ENCODE measurements at regions not wholly inside any gene's neighbourhood (a gene's known extent, or its start where the extent isn't known, plus 50 kb on each side); places are given as distances from the start of the nearest gene placed in this dataset.

DNA sequence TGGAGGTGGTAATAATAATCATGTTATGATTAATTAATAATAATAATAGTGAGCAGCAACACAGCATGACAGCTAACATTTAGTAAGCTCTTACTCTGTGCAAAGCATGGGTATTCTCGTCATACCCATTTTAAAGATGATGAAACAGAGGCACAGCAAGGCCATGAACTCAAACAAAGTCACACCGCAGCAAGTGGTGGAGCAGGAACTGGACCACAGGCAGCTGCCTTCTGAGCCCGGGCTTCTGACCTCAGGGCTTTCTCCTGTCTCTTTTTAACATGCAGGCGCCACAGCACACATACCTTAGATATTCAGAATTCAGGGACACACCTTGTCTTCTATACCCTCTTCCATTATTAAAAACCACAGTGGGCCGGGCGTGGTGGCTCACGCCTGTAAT lies 50.7 kb upstream of the SPATA12 start:
- DNase-seq (ENCODE audit: low spot score), result no peak

DNA sequence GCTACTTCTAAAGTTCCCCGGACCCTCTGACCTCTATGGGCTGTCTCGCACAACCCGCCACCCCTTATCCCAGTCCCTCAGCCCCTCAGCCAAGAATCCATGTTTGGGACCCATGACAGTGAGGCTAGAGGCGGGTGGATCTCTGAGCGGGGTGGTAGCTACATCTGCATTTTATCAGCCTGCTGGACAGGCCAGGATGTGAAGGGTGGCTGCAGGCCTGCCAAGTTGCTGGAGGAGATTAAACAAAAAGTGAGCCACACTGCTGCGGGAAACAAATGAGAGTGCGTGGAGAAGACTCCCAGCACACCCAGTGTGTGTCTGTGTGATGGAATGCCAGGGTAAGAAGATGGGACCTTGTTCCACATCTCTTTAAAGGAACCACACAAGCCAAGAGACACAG lies 51.1 kb upstream of the SPATA12 start:
- DNase-seq (ENCODE audit: low spot score), result no peak

DNA sequence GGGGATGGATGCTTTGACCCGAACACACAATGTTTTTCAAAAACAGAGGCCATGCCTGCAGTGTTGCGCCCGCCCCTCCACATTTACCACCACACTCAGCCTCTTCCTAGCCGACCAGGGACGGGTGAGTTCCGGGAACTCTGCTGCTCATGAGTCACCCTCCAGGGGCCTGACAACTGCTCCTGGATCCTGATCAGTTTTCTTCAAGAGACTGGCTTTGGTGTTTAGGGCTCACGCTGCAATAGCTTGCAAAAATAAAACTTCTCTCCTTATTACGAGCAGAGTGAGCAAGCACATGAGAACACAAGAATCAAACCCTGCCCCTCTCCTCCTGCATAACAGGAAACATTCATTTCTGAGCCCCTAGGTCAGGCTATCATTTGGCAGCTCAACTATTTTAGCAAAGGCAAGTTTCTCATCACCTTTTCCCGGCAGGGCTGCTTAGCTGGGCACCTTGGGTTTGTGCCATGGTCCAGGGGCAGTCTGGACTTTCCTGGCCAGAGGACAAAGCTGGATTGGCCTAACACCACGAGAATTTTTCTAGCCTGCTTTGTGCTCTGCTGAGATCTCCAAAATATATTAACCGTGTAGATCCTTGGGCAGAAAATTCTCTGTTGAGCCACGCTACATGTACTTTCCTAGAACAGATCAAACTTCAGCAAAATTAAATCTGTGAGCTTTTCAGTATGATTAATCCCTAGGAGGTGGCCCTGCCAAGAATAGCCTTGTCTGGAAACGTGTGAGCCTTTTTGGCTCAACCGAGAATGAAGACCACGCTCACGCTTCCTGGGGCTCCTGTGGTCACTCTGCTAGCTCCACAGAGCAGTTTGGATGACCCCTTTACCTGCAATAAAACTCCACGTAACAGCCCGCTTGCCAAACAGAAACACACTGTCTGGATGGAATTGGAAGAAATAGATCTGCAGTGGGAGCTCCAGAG lies 52.7 kb upstream of the SPATA12 start:
- DNase-seq (ENCODE audit: low spot score), result peak; percentile 80

DNA sequence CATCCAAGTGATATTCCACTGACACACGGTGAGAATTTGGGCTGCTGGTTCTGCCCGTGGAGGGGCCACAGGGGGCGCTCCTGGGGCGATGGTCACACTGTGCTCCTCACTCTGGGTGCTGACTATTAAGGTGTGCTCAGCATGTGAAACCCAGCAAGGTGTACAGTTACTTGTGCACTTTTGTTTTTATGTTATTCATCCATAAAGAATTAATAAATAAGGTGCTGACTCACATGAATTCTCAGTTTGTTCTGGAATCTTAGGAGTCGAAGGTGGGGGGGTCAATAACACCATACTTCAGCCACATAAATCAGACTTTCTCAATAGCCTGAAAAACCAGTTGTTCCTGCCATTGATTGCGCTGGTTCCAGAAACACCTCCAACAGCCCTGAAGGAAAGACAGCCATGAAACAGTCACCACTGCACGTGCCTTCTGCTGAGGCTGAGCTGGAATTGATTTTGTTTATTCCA lies 53.5 kb upstream of the SPATA12 start:
- no peak for DNase-seq (ENCODE audit: low spot score)

DNA sequence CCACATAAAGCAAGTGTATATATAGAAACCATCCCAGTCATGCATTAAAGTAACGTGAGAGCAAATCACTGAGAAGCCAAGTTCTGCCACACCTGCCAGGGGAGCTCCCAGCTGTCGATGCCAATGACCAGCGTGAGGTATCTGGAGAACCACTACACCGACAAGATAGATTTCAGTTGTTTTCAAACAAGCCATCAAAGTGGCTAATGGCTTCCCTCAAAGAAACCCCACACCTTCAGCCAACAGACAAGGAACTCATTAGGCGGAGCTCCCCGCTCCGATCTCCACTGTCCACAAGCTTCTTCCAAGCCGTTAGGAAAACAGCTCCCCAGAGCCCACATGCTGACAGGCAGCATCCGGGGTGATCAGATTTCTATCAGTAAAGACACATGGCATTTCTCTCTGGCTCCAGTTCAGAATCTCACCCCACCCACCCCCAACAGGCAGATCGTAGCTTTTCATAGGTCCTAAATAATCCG lies 54.2 kb upstream of the SPATA12 start:
- no peak for DNase-seq (ENCODE audit: low spot score)

DNA sequence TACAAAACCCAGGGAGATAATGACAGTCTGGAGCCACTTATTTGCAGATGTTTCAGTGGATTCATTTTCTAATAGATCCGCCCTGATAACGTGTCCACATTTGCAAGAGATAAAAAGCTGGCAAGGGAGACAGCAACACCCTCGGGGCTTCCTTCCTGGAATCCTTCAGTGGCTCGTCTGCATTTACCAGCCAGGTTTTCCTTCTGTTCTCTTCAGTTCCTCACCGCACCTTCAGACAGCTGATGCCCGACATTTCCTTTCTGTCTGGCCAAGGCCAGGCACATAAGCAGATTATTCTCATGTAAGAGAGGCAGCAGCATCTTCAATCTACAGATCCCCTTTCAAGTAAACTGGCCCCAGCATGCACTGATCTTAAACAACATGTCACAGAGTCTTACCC lies 56.2 kb upstream of the SPATA12 start:
- no peak for DNase-seq (ENCODE audit: low spot score)

DNA sequence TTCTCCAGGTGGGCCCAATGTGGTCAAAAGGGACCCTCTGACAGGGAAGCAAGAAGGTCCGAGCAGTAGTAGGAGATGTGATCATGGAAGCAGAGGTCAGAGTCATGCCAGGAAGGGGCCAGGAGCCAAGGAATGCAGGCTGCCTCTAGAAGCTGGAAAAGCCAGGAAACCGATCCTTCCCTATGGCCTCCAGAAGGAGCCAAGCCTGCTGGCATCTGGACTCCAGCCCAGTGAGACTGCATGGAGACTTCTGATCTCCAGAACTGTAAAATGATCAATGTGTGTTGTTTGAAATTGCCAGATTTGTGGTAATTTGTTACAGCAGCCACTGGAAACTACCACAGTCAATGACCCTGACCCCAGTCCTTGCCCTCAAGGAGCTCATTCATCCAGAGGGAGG lies 56.8 kb upstream of the SPATA12 start:
- DNase-seq (ENCODE audit: low spot score), result no peak

DNA sequence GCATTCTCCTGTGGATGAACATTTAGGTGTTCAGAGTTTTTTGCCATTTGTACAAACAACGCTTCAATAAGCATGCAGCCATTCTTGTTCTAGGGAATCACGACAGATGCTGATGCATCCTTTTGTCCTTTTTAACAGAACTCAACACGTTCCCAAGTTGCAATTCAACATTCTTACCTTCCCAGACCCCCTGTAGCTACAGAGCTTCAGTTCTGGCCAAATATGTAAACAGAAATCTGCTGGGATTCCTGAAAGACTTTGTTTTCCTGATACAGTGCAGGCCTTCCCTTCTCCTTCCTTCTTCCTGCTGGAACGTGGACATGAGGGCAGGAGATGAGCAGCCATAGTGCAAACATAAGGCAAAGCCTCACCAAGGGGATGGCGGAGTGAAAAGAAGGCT lies 59.1 kb upstream of the SPATA12 start:
- DNase-seq (ENCODE audit: low spot score), result no peak

DNA sequence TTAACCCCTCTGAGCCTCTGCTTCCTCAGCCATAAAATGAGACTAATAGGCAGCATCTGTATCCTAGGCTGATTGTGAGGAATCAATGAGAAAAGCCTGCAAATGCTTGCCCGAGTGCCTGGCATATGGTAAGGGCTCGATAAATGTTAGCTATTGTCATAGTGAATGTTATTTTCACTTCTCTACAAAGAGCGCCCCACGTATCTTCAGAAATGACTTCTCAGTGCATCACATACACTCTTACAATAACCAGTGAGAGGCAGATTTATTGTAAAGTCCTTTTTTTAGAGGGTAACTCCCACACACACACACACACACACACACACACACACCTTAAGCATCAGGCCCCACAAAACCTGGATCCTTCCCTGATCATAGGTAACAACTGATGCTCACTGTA lies 60.5 kb upstream of the SPATA12 start:
- no peak for DNase-seq (ENCODE audit: low spot score)

DNA sequence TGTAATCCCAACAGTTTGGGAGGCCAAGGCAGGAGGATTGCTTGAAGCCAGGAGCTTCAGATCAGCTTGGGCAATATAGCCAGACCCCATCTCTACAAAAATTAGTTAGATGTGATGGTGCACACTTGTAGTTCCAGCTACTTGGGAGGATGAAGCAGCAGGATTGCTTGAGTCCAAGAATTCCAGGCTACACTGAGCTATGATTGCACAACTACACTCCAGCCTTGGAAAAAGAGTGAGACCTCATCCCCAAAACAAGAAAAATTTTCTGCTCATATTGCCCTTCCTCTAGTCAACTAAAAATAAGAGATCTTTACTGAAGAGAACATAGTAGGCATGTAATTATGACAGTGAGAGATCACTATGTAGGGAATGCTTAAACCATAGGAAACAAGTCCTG lies 60.9 kb upstream of the SPATA12 start:
- no peak for DNase-seq (ENCODE audit: low spot score)

DNA sequence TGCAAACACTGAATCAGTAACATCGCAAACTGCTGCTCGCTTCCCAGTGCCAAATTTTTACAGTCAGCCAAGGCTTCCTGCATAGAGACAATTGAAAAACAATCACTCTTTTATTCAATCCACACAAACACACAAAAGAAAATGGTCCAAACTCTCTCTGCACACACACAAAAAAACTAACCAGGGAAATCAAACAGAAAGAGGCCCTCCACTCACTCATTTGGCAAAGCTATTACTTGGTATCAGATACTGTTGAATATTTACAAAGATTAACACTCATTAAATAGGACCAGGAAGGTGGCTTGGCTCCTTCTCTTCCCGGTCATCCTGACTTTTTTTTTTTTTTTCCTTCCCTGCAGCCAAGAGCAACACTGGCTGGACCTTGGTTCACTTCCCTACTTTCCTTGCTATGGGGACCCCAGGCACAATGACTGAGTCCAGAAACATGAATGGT lies 62.4 kb upstream of the SPATA12 start:
- DNase-seq (ENCODE audit: low spot score), result no peak

DNA sequence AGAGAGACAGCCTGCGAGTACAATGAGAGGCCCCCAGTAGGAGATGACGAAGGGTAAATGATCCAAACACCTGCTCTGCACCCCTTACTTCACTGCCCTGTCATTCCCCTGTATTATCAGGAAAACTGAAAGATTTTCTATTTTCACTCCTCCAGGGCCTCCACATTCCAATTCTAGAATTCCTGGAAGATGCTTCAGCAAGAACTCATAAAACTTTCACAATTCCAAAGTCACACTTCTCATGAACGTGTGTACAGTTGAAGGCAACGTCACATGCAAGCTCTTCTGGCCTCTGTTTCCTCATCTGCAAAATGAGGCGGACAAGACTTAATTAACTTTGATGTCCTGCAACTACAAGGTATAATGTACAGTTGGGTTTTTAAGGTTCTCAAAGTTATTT lies 62.8 kb upstream of the SPATA12 start:
- no peak for DNase-seq (ENCODE audit: low spot score)

DNA sequence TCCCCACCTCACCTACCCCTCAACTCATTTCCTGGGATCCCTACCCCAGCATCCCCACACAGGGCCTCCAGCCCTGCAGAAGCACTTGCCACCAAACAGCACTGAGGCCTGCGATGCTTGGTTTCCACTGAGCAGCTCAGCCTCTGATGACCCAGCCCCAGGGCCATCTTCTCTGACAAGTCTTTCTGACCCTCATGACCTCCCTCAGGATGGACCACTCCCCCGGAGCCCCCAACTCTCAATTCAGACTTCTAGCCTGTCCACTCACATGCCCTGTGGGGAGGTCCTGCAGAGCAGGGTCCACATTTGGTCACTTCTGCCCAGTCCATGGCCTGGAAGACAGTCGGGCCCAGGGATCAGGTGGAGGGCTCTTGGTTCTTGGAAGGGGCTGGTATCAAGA lies 63.4 kb upstream of the SPATA12 start:
- no peak for DNase-seq (ENCODE audit: low spot score)

DNA sequence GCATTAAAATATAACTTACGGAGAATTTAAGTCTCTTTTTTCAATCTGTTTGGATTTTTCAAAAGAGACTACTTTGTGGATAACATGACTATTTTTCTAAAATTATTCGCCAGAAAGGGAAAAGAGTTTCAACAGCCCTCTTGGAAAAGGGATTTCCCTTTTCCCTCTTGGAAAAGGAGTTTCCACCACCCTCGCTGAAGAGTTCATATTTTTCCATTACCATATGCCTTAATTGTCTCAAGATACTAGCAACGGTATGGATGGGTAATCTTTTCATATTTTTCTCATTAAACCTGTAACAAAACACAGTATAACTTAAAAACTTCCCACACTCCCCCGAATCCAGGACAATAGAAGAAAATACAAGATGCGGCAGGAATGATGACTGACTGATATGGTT lies 66.1 kb upstream of the SPATA12 start:
- DNase-seq (ENCODE audit: low spot score), result no peak

DNA sequence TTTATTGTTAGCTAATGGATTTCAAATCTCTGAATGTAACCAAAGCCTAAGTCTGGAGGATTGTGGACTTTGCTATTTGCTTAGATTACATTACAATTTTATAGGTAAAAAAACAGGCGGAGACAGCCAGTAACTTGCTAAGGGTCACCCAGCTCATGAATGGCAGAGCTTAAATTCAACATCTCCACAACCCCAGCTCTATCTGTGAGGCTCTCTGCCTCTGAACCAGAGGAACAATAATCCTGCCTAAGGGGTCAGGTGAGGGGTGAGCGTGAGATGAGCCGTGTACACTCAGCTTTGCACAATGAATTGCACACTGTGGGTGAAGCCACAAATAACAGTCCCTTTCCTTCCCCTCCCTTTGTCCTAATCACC lies 69.8 kb upstream of the SPATA12 start:
- DNase-seq (ENCODE audit: low spot score), result no peak

DNA sequence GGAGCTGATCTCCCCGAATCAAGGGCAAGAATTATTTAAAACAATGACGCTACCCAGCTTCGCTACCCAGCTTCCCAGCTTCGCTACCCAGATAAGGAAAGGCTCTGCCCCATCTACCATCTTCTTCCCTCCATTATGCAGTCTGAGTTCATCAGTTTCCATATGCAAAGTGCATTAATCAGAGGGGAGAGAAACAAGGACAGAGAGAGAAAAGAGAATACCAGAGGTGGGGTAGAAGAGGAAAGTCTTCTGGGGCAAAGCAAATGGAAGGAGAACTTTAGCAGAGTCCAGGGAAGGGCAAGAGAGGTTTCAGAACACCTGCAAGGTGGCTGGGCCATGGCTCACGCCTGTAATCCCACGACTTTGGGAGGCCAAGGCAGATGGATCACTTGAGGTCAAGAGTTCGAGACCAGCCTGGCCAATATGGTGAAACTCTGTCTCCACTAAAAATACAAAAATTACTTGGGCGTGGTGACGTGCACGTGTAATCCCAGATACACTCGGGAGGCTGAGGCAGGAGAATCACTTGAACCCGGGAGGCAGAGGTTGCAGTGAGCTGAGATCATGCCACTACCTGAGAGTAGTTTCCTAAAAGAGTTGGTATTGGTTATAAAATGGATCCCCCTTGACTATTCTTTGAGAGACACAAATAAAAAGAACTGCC lies 70.4 kb upstream of the SPATA12 start:
- no peak for DNase-seq (ENCODE audit: low spot score)

DNA sequence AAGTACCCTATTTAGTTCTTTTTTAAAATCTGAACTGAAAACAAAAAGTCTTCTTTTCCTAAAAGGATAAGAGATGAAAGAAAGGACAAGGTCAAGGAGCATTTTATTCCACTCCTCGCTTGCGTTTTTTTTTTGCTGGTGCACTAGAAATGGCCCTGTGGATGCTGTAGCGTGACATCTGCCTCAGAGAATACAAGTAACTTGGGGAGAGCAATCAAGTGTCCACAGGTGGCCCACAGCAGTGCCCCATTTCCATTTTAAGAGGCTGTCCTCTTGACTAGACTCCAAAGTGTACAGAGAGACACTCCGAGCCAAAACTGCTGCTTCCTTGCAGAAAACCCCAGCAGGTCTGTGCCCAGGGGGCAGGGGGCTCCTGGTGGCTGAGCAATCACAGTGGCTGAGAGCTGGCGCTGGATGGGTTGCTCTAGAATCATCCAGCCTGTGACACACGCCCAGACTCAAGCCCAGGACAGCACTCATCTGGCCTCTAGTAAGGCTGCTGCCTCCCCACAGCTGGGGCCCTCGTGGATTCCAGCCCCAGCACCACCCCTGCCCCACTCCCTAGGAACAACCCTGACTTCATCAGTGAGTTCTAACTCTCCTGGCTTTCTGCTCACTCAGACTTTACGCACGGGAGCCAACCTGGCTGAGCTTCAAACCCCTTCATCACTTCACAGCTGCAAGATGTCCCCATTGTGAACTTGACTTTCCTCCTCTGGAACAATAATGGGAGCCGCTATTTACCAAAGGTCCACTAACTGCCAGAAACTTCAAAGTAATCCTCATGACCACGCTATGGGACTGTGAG lies 71.1 kb upstream of the SPATA12 start:
- DNase-seq (ENCODE audit: low spot score), result no peak

DNA sequence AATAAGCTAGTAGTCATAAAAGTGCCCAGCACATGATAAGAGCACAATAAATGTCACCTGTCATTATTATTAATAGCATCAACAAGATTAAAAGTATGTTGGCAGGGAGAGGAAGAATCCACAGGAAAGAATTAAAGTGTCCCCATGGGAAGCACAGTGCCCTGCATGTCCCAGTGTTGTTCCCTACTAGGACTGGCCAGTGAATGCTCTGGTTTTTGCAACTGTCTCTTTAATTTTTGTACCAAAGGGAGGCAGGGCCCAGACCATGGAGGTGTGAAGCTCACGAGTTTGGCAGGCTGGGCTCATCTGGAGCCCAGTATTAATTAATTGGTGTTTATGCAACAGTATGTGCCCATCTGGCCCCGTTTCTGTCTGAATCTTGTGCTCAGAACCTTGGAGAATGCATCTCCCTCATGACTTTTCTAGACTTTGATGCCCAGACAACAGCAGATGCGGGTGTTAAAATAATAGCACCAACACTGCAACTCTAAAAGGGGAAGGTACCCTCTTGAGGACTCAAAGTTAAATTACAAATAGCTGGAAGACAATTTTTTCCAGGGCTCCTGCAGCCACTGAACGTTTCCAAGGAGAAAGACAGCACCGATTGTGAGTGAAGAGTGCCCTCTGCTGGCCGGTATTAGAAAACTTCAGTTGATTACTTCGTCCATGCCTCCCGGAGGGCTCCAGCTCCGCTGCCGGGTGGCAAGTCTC lies 71.9 kb upstream of the SPATA12 start:
- peak; percentile 66 for DNase-seq (ENCODE audit: low spot score)

DNA sequence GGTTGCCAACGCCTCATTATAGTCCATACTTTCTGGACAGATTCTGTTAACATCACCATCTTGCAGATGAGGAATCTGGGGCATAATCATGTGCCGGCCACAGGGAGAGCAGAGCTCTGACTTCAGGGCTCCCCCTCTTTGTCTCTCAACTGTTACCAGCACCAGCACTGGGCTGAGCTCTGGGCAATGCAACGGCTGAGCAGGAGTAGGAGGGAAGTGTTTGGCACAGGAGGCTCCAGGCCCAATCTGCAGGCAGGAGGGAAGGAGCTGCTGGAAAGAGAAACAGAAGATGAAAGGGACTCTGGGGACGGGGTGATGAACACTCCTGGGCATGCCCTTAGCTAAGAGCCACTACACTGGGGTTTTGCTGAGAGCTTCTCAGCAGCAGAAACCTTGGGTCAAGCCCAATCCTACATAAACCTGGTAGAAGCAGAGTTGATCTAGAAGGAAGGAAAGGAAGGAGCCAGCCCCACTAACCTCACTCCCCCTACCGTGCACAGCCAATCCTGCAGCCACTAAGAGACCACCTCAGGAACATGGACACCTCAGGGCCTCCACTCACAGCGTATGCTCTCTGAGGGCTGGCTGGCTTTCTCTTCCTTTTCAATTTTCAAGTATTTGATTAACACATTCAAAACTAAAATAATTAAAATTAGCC lies 73.1 kb upstream of the SPATA12 start:
- no peak for DNase-seq (ENCODE audit: low spot score)

DNA sequence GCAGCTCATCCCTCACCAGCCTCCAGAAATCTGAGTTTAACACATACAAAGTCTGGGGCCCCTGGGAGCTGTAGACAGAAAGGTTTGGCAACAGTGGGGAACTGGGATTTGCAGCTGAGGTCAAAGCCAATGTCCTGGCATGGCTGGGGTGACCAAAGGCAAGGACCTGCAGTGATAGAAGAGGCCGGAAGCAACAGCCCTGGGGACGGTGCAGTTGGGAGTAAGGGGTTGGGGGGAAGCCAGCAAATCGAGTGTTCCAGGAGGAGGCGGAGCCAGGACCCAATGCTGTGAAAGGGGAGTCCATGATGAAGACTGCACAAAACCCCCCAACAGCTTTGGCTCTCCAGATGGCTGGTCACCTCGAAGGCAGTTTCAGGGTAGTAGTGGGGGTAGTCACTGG lies 74.1 kb upstream of the SPATA12 start:
- no peak for DNase-seq (ENCODE audit: low spot score)

DNA sequence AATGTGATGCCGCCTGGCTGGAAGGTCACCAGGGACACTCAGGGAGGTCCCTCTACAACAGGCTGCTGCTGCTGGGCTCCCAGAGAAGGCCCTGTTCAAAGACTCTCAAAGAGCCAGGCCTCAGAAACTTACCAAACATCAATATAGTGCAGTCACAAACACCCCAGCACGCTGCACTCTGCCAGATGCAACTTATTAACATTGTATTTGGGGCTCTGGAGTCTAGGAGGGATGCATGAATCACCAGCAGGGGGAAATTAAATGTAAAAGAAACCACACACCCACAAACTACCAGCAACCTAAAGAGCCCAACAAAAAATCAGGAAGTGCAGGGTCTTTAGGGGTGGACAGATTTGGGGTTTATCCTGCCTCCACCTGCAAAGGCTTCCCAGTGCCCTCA lies 74.6 kb upstream of the SPATA12 start:
- no peak for DNase-seq (ENCODE audit: low spot score)

Measured in AG08396 (cell line).